ENCODE measurements at regions not wholly inside any gene's neighbourhood (a gene's known extent, or its start where the extent isn't known, plus 50 kb on each side); places are given as distances from the start of the nearest gene placed in this dataset.

GRCh38 chr4:104859601-104860237 lies 287.0 kb upstream of the TET2 start:
- no peak for TF ChIP-seq ZBTB20 (tag by site-specific recombination; IDR thresholded peaks at IDR 0.05)
- TF ChIP-seq ZNF157 (tag by site-specific recombination; IDR thresholded peaks at IDR 0.05), result no peak
- TF ChIP-seq ZNF639 (tag by site-specific recombination; IDR thresholded peaks at IDR 0.05), result no peak
- no peak for TF ChIP-seq ZNF548 (tag by site-specific recombination; IDR thresholded peaks at IDR 0.05)
- no peak for TF ChIP-seq ZNF248 (tag by site-specific recombination; IDR thresholded peaks at IDR 0.05)
- TF ChIP-seq ZNF214 (tag by site-specific recombination; IDR thresholded peaks at IDR 0.05; ENCODE audit: borderline replicate concordance), result no peak
- TF ChIP-seq SCRT1 (tag by site-specific recombination; IDR thresholded peaks at IDR 0.05; ENCODE audit: borderline replicate concordance), result no peak
- no peak for TF ChIP-seq ZBTB10 (tag by site-specific recombination; IDR thresholded peaks at IDR 0.05)
- no peaks in the 10 kb centered on the region for H3K36me3 ChIP-seq (ENCODE audit: control insufficient read depth in 2 of 2, insufficient read depth in 1 of 2, low read length in 2 of 2)
- no peak overlapping the region for H3K27ac ChIP-seq (ENCODE audit: extremely low read depth, low read depth, low read length)
- H3K4me3 ChIP-seq (ENCODE audit: low read depth, low read length), result no peak overlapping the region
- no peaks in the 10 kb centered on the region for H3K9me3 ChIP-seq (ENCODE audit: control insufficient read depth, insufficient read depth, low read depth, low read length)
- H3K4me1 ChIP-seq (ENCODE audit: control insufficient read depth, insufficient read depth, low read length), result no peaks in the 10 kb centered on the region
- POLR2A ChIA-PET, result interaction anchor here (0.6 kb wide), 1 partner anchor 329 kb away, joined by 3 read pairs; no protein-coding TSS in a partner anchor
- CTCF ChIA-PET, result interaction anchor here (0.6 to 1.7 kb wide), 3 partner anchors 312 to 795 kb away, joined by 3 to 8 read pairs (median 5); no protein-coding TSS in a partner anchor

GRCh38 chr4:104860238-104861123 lies 286.2 kb upstream of the TET2 start:
- ChIA-PET CTCF (interaction anchor here (0.6 to 1.7 kb wide), 7 partner anchors 10 to 852 kb away, joined by 3 to 8 read pairs (median 4); no protein-coding TSS in a partner anchor), POLR2A (interaction anchor here (0.6 kb wide), 1 partner anchor 330 kb away, joined by 3 read pairs; no protein-coding TSS in a partner anchor)
- Histone ChIP-seq H3K9me3 (ENCODE audit: control insufficient read depth, insufficient read depth, low read depth, low read length) (no peaks in the 10 kb centered on the region), H3K4me3 (ENCODE audit: low read depth, low read length) (no peak overlapping the region), H3K36me3 (ENCODE audit: control insufficient read depth in 2 of 2, insufficient read depth in 1 of 2, low read length in 2 of 2) (no peaks in the 10 kb centered on the region), H3K4me1 (ENCODE audit: control insufficient read depth, insufficient read depth, low read length) (no peaks in the 10 kb centered on the region), H3K27ac (ENCODE audit: extremely low read depth, low read depth, low read length) (no peak overlapping the region)
- TF ChIP-seq ZNF514 (tag by site-specific recombination; IDR thresholded peaks at IDR 0.05) (no peak), ZNF654 (tag by site-specific recombination; IDR thresholded peaks at IDR 0.05; ENCODE audit: low read depth) (peak; percentile 65)

GRCh38 chr4:104866809-104867208 lies 279.9 kb upstream of the TET2 start:
- no peak overlapping the region for H3K27ac ChIP-seq (ENCODE audit: extremely low read depth, low read depth, low read length)
- CTCF ChIA-PET, result no interaction called here
- POLR2A ChIA-PET, result no interaction called here
- no peaks in the 10 kb centered on the region for H3K9me3 ChIP-seq (ENCODE audit: control insufficient read depth, insufficient read depth, low read depth, low read length)
- TF ChIP-seq ZNF670 (tag by site-specific recombination; IDR thresholded peaks at IDR 0.05; ENCODE audit: low read depth) (no peak), ZNF248 (tag by site-specific recombination; IDR thresholded peaks at IDR 0.05) (no peak), ZFP37 (tag by site-specific recombination; IDR thresholded peaks at IDR 0.05) (no peak), WT1 (tag by site-specific recombination; IDR thresholded peaks at IDR 0.05) (no peak), BCL11A (tag by site-specific recombination; IDR thresholded peaks at IDR 0.05; ENCODE audit: low read depth) (no peak), GLIS2 (tag by site-specific recombination; IDR thresholded peaks at IDR 0.05) (no peak), KLF8 (tag by site-specific recombination; IDR thresholded peaks at IDR 0.05) (no peak), ZNF211 (tag by site-specific recombination; IDR thresholded peaks at IDR 0.05; ENCODE audit: low read depth) (no peak), REPIN1 (tag by site-specific recombination; IDR thresholded peaks at IDR 0.05; ENCODE audit: low read depth) (no peak), SALL2 (tag by site-specific recombination; IDR thresholded peaks at IDR 0.05; ENCODE audit: borderline replicate concordance) (no peak), ZNF521 (tag by site-specific recombination; IDR thresholded peaks at IDR 0.05) (no peak), ZNF24 (tag by site-specific recombination; IDR thresholded peaks at IDR 0.05) (no peak)
- TF ChIP-seq, protein P1, sequence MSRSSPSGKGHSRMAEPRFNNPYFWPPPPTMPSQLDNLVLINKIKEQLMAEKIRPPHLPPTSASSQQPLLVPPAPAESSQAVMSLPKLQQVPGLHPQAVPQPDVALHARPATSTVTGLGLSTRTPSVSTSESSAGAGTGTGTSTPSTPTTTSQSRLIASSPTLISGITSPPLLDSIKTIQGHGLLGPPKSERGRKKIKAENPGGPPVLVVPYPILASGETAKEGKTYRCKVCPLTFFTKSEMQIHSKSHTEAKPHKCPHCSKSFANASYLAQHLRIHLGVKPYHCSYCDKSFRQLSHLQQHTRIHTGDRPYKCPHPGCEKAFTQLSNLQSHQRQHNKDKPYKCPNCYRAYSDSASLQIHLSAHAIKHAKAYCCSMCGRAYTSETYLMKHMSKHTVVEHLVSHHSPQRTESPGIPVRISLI (tag by site-specific recombination; IDR thresholded peaks at IDR 0.05), result no peak
- no peaks in the 10 kb centered on the region for H3K4me1 ChIP-seq (ENCODE audit: control insufficient read depth, insufficient read depth, low read length)
- no peak overlapping the region for H3K4me3 ChIP-seq (ENCODE audit: low read depth, low read length)
- no peaks in the 10 kb centered on the region for H3K36me3 ChIP-seq (ENCODE audit: control insufficient read depth in 2 of 2, insufficient read depth in 1 of 2, low read length in 2 of 2)

Measured in HEK293 (cell line).